ENCODE measurements at regions not wholly inside any gene's neighbourhood (a gene's known extent, or its start where the extent isn't known, plus 50 kb on each side); places are given as distances from the start of the nearest gene placed in this dataset.

GRCh38 chr16:5188318-5188988, 90.9 kb upstream of the EEF2KMT start (continued):
- TF ChIP-seq IKZF5 (CRISPR knock-in tag; IDR thresholded peaks at IDR 0.05): no peak
- TF ChIP-seq ZNF543 (CRISPR knock-in tag; IDR thresholded peaks at IDR 0.05): no peak
- TF ChIP-seq ZNF460 (CRISPR knock-in tag; IDR thresholded peaks at IDR 0.05; ENCODE audit: borderline replicate concordance): no peak
- no peak for TF ChIP-seq THAP11 (CRISPR knock-in tag; IDR thresholded peaks at IDR 0.05)
- no peak for TF ChIP-seq BCLAF1 (IDR thresholded peaks at IDR 0.05)
- TF ChIP-seq ZBTB7B (CRISPR knock-in tag; IDR thresholded peaks at IDR 0.05): no peak
- no peak for TF ChIP-seq ZNF577 (CRISPR knock-in tag; IDR thresholded peaks at IDR 0.05; ENCODE audit: borderline replicate concordance, low read depth)

- Histone ChIP-seq H3K27ac (ENCODE audit: extremely low read length, insufficient read depth, low read length) (no peak overlapping the region), H3K79me2 (ENCODE audit: insufficient read depth, low read length) (no peaks in the 10 kb centered on the region), H3K36me3 (replicated peaks in 1 of 2; ENCODE audit: control insufficient read depth in 1 of 2, insufficient read depth in 2 of 2, low read length in 2 of 2) (no peaks in the 10 kb centered on the region), H2AFZ (ENCODE audit: low read length) (no peak overlapping the region), H3K9me3 (ENCODE audit: low read length) (no peaks in the 10 kb centered on the region), H3K27me3 (ENCODE audit: control insufficient read depth in 1 of 2, insufficient read depth in 2 of 2, low read length in 2 of 2) (no peaks in the 10 kb centered on the region), H3K9ac (ENCODE audit: insufficient read depth, low read depth, low read length) (no peak overlapping the region), H3K4me1 (ENCODE audit: insufficient read depth, low read length) (peaks cover 10% of the 10 kb centered on the region), H3K4me2 (ENCODE audit: low read depth, low read length) (no peak overlapping the region), H4K20me1 (ENCODE audit: insufficient read depth, low read length) (no peaks in the 10 kb centered on the region), H3K4me3 (replicated peaks in 1 of 3; ENCODE audit: insufficient read depth in 1 of 3, low read depth in 2 of 3, low read length in 3 of 3) (no peak overlapping the region)
- DNase-seq (ENCODE audit: low spot score) (no peak), FAIRE-seq (no peak), ATAC-seq (no peak)
- BruUV-seq (replicated peaks): no TSS peak
- intact Hi-C loops (cut with micrococcal nuclease; ENCODE audit: unreplicated experiment) (no loop called here), in situ Hi-C loops (cut with HindIII; ENCODE audit: extremely low pct_ligation_motif_present, low pct_unique_long_range_greater_than_20kb) (no loop called here)
- ChIA-PET POLR2A (no interaction called here), CTCF (ENCODE audit: low intra/inter-chr PET ratio, low total read pairs) (no interaction called here)
- 62% methylated on average over 14 of the region's 14 CpGs for WGBS (ENCODE audit: low lambda C conversion rate)
- TF ChIP-seq PAXIP1 (CRISPR knock-in tag; conservative IDR thresholded peaks at IDR 0.05): no peak
- TF ChIP-seq ATF6 (CRISPR knock-in tag; conservative IDR thresholded peaks at IDR 0.05): no peak
Measured at GRCh38 chr16:5187402-5187952, 89.9 kb upstream of the EEF2KMT start.

Measured in HepG2 (cell line).